Activated effector memory CD4-positive, alpha-beta T cell treated with Interleukin-2 at 50 U/mL for 16 hours (primary cell): ENCODE measurements at regions not wholly inside any gene's neighbourhood (a gene's known extent, or its start where the extent isn't known, plus 50 kb on each side); places are given as distances from the start of the nearest gene placed in this dataset.

Experiments used
- DNase-seq: peaks from one replicate; pipeline ENCODE4 v3.0.0-alpha.2; 2020

DNA sequence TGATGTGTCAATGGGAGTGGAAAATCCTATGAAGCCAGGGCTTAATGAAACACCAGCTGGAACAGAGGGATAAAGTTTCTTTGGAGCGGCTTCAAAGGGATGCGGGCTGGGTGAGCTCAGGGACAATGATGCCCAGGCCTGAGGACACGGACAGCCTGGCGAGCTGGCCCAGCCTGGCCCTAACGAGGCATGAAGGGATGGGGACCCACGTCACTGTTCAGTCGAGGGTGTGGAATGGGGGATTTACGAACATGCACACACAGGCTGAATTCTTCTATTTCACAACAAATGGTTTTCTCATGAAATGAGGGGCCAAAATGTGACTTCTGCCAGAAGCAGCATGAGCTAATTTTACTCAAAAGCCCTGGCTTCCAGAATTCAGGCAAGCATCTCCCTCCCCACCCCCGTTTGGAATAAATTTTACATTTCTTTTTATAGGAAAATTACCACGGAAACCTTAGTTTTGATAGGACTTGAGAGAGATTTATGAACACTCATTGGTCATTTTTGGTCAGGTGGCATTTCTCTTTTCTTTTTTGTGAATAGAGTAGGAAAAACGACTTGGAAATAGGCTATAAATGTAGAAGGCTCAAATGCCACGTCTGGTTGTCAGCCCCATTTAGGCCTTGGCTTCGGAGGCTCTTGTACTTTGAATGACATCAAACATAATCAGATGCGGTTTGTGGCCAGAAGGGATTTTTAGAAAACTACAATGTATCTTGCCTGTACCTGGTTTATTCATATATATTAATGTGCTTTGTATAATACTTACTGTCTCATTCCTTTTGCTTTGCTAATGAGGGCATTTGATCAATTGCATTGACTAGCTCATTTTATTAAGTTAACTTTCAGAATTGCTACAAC is 893.8 kb upstream of the CELF4 start:
- DNase-seq, result no peak

DNA sequence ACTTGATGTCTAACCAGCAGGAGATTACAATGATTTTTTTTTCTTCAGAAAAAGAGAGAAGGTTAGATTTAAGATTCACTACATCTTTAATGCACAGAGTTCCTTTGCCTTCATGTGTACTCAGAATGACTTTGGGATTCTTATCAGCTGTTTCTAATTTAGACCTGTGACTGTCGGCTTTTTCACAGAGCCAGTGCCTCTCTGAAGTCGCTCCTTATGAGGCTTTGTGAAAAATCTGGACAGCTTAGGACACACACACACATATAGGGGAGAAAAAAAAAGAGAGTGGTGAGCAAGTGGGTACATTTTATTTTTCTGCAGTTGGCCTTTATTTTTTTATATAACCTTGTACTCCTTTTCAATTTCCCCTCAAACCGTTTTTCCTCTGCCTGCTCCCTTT is 893.1 kb upstream of the CELF4 start:
- DNase-seq, result no peak

DNA sequence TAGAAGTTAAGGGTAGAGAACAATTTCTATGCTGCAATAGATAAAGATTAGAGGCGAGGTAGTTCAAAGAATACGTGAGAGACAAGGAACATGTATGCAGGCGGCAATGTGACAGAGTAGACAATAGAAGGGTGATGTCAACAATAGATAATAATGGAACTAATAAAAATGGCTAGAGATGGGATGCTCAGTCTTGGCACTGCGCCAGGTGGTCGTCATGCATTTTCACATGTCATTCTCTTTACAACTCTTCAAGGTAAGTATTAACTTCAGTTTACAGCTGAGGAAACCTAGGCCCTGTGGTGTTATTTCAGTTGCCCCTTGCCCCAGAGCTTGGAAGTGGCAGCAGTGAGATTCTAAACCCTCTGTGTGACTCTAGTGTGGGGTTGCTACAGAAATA is 890.7 kb upstream of the CELF4 start:
- no peak for DNase-seq

DNA sequence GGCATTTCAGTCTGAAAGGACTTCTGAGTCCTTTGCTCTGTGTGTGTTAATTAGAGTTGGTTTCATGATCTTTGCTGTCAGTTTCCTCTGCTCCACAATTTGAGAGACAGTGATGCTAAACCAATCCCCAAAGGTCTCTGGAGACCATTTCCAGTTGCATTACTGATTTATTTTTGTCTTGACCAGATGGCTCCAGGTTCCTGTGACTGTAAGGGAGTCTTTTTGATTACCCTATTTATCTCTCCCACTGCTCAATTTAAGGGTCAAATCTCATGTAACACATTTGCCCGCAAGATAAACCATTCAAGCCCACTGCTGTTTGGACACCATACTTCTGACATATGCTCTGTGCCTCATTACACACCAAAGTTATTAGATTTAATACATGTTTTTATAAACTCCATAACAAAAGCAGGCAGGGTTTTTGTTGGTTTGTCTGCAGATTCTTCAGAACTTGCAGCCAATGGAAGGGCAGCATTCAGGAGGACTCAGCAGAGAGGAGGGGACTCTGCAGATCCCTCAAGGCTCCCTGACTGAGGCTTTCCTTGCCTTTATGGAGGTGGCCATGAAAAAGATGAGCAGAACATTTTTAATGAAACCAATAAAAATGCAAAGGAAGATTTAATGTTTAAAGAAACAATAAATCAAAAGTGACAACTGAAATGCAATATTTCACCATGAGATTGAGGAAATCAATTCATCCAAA is 889.3 kb upstream of the CELF4 start:
- no peak for DNase-seq

DNA sequence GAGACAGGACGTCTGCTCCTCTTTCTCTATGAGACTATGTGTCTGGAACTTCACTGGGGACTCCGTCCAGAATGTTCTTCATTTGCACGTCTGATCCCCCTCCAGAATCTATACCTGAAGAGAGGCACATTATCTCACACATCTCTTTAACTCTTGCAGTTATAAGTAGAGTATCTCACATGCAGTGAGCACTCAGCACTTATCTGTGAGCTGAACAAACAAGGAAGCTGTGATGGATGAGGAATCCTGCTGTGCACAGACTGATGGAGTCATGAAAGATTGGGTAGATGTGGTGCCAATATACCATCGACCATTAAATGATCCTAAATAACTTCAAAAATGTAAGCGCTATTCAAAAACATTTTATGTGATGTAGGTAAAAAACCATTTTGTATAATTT is 888.3 kb upstream of the CELF4 start:
- no peak for DNase-seq

DNA sequence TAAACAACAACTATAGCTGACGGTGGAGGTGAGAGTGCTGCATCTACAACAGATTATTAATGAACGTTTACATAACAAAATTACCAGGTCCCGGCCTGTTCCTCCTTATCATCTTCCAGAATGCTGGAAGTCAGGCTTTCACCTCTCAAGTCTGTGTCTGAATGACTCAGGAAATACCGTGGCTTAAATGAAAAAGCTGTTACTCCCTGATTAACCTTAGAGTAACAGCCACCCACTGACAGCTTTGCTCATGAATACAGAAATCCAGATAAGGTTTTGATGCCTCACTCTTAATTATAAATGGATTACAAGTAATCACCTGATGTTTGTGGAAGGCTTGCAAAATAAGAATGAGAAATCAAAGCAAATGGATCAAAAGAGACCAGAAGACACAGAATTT is 885.3 kb upstream of the CELF4 start:
- no peak for DNase-seq

DNA sequence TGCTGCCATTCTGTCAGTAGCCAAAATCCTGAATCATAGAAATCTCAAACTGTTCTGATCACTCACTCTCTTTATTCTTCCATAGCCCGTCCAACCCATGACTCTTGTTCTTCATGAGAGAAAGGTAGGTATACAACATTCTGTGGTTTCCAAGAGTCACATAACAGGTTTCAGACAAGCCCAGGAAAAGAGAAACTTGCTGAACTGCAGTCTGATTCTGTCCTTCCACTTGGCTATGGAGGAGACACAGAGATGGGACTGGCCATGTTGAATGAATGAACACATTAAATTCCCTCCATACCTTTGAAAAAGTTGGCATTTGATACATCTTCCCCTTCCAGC is 880.2 kb upstream of the CELF4 start:
- DNase-seq, result no peak

DNA sequence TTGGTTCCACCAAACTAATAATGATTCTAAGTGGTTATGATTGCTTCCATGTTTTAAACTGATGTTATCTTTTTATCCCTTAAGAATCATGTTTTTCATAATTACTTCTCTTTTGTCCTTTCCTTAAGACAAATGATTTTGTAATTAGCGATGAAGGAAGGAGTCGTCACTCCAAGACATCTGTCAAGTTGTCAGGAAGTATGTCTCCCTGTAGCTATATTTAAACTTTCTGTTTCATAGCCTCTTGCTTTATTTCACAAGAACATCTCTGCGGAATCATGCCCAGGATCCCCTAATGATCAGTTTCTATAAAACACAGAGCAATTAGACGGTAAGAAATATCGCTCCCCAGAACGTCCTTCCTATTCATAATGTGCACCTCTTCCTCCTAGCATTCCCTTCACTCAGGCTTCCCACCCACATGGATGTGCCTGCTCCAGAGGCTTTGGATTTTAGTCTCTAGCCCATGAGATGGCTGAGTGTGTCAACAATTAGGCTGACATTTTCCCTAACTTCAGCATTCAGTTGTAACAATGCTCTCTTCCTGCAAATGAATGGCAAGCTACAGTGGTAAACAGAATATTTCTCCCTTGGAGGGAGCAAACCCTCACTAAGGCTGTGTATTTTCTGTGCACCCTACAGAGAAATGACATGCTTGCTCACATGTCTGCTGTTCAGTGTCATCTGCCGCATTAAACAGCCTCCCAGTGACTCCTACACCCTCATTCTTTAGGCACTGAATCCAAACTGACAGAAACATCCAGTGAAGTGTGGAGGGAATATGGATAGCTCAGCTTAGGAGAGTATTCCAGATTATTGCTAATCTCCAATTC is 879.6 kb upstream of the CELF4 start:
- DNase-seq, result no peak

DNA sequence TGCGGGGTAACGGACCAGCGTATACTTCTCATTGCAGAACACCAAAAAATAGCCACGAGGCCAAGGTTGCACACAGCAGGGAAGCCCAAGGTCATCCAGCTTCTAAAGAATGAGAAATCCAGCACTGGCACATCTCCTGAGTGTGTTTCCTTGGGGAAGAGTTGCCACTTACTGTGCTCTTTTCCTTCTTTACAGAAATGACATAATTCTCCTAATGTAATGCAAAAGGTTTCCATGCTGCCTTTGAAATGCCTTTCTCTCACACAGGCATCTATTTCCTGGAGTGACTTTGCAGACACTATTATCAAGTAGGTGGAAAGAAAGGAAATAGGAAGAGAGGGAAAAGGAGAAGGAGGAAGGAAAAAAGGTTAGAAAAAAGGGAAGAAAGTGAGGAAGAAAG is 862.1 kb upstream of the CELF4 start:
- no peak for DNase-seq

DNA sequence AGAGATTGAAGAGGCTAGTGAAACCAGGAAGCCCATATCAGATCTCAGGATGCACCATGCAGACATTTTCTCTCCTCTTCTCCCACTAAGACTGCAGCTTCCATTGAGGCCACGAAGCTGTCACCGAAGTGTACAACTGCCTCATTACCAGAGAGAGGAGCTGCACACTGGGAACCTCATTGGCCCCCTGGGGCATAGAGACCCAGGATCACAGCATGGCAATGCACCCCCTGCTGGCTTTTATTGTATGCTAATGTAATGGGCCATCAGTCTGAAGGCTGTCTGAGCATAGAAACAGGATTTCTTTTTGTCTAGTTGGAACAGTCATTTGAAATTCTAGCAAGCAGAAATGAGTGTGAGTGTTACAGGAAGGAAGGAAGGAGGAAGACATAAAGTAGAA is 861.6 kb upstream of the CELF4 start:
- no peak for DNase-seq

DNA sequence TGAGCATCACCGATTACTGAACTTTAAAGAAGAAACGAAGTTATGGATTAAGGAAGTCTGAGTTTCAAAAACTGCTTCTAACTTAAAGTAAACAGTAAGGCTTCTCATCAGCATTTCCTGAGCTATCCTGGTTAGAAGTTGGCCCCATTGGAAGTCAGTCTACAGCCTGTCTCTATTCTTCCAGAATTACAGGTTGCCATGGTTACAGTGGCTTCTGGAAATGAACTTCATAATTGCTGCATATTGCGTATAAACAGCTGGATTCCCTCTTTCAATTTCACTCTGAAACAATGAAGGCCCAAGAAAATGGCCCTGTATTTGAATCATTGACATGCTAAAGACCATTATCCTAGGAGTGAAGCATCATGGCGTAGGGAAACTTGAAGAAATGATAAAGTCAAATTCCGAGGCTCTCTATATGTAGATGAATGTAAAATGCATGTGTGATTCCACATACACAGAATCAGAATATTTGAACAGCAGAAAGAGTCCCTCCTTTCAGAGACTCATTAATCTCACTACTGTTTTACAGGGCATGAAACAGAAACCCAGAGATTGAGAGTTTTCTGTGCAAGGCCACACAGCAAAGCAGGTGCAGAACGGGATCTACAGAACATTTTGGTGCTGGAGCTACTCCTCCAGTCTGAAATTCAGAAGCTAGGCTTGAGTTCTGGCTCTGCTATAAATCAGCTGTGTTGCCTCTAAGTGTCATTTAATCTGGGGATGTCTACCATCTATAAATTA is 856.4 kb upstream of the CELF4 start:
- DNase-seq, result no peak

DNA sequence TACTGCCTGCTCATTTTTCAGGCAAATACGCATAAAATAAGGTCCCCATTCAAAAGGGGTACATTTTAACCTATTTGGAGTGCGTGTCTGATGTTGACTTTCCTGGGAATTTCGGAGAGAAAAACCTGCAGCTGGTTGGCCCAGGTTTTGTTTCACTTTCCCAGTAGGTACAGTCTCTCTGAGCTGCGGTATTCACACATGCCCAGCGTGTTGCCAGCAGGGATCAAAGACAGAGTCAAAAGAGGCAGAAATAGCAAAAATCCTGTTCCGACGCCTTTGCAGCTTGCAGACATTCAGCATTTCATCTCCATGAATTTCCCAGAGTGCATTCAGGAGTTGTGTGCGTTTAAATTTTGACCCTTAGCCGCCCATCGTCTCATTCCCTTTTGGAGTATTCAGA is 855.4 kb upstream of the CELF4 start:
- no peak for DNase-seq

DNA sequence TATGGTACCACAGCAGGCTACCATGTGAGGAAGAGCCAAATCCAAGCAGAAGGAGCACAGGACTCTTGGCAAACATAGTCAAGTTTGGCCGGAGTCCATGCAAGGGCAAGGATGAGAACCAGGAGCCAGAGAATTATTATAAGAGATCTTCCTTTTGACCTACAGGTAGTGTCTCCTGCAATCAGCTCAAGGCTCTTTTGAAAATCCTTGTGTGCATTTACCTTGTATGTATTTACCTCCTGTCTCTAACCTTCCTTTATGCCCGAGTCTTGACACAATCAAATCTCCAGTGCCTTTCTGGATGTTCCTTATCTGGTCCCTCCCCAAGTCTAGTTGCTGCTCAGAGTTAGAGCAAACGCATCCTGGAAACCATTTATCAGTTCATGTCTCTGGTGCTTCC is 855.0 kb upstream of the CELF4 start:
- DNase-seq, result no peak

DNA sequence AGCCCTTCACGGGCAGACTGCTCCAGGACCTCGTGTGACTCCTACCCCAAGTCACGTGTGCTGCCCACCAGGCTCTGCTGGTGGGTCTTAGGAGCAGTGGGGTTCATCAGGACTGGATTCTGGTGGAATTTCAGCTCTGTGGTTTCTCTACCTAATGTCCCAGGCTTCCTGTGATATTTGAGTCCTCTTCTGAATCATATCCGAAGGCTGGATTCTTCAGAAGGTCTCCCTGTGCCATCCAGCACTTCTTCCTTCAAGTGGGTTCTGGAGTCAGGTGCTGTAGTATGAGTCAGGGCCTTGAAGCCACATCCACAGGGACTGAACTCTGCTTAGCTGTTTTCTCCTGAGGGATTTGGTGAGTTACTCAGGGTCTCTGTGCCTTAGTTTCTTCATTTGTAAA is 850.2 kb upstream of the CELF4 start:
- no peak for DNase-seq

DNA sequence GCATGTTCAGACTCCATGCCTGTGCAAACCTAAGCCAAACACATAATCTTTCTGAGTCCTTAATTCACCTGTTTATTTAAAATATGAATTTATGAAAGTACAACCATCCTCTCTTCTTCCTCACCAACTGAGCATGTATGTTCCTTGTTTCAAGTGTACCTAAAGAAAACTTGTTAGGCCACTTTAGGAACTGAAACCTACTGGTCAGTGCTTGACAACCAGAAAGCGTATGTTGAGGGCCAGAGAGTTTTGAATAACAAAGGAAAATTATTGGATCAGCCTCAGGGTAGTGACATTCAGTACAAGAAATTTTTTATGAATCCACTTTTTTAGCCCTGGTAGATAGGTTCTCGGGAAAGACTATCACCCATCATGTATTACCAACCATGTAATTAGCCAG is 847.6 kb upstream of the CELF4 start:
- no peak for DNase-seq

DNA sequence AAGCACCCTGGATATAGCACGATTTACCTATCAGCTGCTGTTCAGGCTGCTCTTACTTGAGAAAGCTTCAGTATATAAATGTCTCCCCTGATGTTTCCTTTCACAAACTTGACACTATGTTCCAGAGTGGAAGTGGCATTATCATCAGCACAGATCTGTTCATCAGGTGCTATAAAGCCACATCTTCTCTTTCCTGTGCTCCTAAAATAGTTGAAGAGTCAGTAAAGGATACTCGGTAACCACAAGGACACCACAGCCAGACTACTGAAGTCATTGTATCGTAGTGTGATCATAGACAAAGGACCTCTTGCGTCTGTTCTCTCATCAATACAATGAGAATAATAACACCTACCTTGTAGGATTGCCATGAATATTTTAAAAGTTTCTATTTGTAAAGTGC is 841.0 kb upstream of the CELF4 start:
- no peak for DNase-seq

DNA sequence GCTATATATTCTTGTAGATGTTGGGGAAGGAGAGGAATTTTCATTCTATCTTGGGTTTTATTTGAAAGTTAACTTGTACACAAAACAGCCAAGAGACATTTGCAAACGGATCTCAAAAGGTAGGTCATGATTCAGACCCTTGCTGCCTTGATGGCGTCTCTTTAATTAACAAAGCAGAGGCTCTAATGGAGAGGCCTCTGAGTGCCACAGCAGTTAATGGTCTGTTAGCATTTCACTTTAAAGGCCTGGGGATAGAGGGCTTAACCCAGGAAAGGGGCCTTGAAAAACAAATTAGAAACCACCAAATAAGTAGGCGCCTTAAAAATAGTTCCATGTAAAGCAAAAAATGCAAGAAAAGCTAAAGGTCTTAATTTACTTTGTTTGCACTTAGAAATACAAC is 836.9 kb upstream of the CELF4 start:
- DNase-seq, result no peak

DNA sequence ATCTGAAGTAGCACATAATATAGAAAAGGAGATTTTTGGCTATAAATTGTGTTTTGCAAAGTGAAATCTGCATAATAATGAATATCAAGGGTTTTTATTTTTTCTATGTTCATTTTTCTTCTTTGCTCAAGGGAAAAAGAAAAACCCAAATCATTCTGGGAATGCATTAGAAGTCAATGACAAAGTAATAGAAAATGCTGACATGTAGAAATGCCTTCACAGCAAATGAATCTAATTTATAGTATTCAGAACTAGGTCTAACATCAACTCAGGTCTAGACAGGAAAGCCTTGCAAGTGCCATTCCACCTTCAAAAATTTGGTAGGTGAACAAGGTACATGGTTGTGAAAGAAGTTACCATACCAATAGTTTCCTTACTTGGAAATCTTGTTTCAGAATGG is 831.5 kb upstream of the CELF4 start:
- DNase-seq, result no peak

DNA sequence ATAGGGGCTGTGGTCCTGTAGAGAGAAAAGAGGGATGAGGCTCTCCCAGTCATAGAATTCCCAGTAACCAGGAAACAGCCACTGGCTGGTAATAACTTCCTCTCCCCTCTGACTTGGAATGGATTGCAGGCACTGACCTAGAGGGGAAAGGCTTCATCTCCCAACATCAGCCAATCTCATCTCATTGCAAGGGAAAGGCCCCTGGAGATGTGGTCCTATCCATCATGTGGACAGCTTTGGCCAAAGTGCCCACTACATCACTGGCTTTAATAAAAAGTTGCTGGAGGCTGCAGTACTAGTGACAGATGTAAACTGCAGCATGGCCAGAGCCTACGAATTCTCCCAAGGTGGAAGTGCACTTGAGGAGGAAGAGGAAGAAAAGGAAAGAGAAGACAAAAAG is 820.5 kb upstream of the CELF4 start:
- DNase-seq, result no peak

DNA sequence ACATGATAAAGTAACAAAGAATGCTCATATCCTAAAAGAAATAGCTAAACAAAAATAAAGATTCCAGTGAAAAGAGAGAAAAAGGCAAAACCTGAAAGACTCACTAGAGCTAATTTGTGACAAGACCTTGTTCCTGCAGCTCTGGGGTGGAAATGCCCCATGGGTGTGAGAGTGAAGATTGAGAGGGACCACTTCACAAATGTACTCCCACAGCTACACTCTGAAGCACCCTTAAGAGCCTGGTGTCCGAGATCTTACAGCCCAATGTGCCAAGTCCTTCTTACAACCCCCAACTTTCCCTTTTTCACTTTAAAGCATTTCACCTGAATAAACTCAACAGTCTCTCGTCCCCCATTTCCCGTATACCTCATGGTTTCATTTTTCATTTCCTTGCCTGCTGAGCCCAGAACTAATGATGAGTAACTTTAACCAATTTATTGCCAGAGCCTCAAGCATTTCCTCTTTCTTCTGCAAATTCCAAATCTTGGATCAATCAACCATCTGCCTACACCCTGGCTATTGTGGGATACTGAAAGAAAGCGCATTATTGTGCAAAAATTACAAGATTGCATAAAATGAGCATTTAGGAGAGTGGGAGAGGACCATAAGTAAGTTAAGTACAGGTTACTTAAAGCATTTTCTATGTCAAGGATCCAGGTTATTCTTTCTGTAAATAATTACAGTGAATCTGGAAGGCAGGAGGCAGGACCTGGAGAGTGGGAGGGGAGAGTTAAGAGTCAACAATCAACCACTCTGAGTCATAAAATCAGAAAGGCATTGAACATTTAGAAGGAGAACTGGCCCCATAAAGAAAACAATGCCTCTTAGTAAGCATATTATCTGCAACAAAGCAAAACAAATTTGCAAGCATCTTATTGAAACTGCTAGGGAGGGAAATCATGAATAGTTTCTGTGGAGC is 804.4 kb upstream of the CELF4 start:
- DNase-seq, result no peak

DNA sequence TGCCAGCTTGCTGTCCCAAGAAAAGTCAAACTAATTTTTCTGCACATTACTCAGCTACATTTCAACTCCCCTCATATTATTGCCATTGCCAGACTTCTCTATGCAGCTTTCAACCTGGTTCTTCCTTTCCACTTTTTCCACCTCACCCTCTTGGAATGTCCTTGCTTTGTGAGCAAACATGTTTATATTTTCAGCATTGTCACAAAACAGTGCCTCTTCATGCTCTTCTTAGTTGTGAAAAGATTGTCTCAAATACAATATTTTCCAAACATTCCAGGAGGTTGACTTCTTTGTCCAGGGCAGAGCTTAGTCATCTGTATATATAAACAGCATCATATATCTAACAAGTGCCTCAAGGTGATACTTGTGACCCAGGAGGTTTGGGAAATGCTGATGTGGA is 803.3 kb upstream of the CELF4 start:
- DNase-seq, result no peak

DNA sequence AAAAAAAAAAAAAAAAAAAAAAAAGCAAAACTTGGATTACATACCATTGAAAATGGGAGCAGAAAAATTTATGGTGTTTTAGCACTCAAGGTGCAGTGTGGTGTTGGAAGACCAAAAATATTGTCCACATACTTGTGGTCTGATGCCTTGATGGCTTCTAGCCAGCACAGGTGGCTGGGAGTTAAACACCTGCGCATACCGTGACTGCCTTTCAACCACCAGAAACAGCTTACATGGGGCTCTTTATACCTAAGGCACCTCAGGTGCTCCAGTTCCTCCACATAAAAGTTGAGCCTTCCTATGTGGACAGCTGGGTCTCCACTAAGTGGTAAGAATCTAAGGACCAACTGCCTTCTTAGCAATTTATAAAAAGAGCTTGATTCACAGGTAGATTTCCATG is 802.6 kb upstream of the CELF4 start:
- no peak for DNase-seq
